HepG2 (cell line): ENCODE measurements at regions not wholly inside any gene's neighbourhood (a gene's known extent, or its start where the extent isn't known, plus 50 kb on each side); places are given as distances from the start of the nearest gene placed in this dataset.

Source experiments
- ATAC-seq: fragments of 200-7000 bp; cut with Tn5 transposase; 3 replicates; pipeline ENCODE4 v1.9.1; 2020; ENCODE audit warnings: mild to moderate bottlenecking, moderate library complexity
- BruUV-seq: library from RNA; stranded (reverse); fragments of 400-500 nt; replicated peaks from 2 replicates; lab custom pipeline; 2021; lab: Mats Ljungman, UMichigan
- CTCF ChIA-PET: fragments of 300-600 bp; formaldehyde crosslinking; extraction: SDS; loops from one replicate; lab custom pipeline; 2021; ENCODE audit warnings: low total read pairs, inconsistent platforms, low intra/inter-chr PET ratio; lab: Yijun Ruan, JAX
- POLR2A ChIA-PET: fragments of 350-600 bp; sonication (Branson Sonifier 250); formaldehyde crosslinking; loops from one replicate; lab custom pipeline; 2020; ENCODE audit warnings: antibody characterized with exemption, inconsistent platforms; lab: Yijun Ruan, JAX
- DNase-seq: peaks from one replicate; pipeline ENCODE4 v3.0.0-alpha.2; 2015; ENCODE audit warnings: low spot score
- FAIRE-seq: peaks from 3 replicates; lab custom pipeline; 2011; peaks lifted over from hg19 to GRCh38; lab: Jason Lieb, UNC
- H2AFZ ChIP-seq: one replicate; pipeline ENCODE4 v1.6.1; 2011; ENCODE audit warnings: low read length, inconsistent platforms
- H3K27ac ChIP-seq: fragments of 300-600 bp; 3 replicates; pipeline ENCODE4 v1.8.0; 2011; ENCODE audit warnings: mixed run types, mild to moderate bottlenecking, mixed read lengths, low read length, inconsistent platforms; ENCODE audit not compliant: insufficient read depth; ENCODE audit errors: extremely low read length
- H3K27me3 ChIP-seq, 2 experiments: fragments of 200-600 bp in 1 of 2; 2 replicates in 1 of 2; 3 replicates in 1 of 2; pipeline versions ENCODE4 v1.6.0 to v1.8.0; 2011; ENCODE audit warnings: low read length in 2 of 2, mild to moderate bottlenecking in 2 of 2, moderate library complexity in 2 of 2, inconsistent platforms in 1 of 2; ENCODE audit not compliant: insufficient read depth in 2 of 2, control insufficient read depth in 1 of 2
- H3K36me3 ChIP-seq, 2 experiments: fragments of 200-600 bp in 1 of 2; replicated peaks in 1 of 2; 2 replicates in 1 of 2; 3 replicates in 1 of 2; pipeline versions ENCODE4 v1.5.1 to v1.8.0; 2011; ENCODE audit warnings: low read length in 2 of 2, inconsistent platforms in 1 of 2; ENCODE audit not compliant: insufficient read depth in 2 of 2, control insufficient read depth in 1 of 2
- H3K4me1 ChIP-seq: 2 replicates; pipeline ENCODE4 v1.5.1; 2012; ENCODE audit warnings: low read length, inconsistent platforms; ENCODE audit not compliant: insufficient read depth
- H3K4me2 ChIP-seq: 2 replicates; pipeline ENCODE4 v1.6.0; 2011; ENCODE audit warnings: low read depth, low read length, inconsistent platforms
- H3K4me3 ChIP-seq, 3 experiments: fragments of 200-600 bp in 1 of 3; sonication (generic), shearing (Covaris generic) in 1 of 3; replicated peaks in 1 of 3; 2 replicates each; pipeline ENCODE4 v1.5.1; 2011 to 2016; ENCODE audit warnings: low read length in 3 of 3, inconsistent platforms in 2 of 3, low read depth in 2 of 3, mild to moderate bottlenecking in 2 of 3, control low read depth in 1 of 3, mixed read lengths in 1 of 3; ENCODE audit not compliant: insufficient read depth in 1 of 3
- H3K79me2 ChIP-seq: one replicate; pipeline ENCODE4 v1.6.1; 2011; ENCODE audit warnings: low read length, inconsistent platforms; ENCODE audit not compliant: insufficient read depth
- H3K9ac ChIP-seq: 2 replicates; pipeline ENCODE4 v1.6.0; 2011; ENCODE audit warnings: mild to moderate bottlenecking, low read depth, low read length, inconsistent platforms; ENCODE audit not compliant: insufficient read depth
- H3K9me3 ChIP-seq: 2 replicates; pipeline ENCODE4 v1.5.1; 2012; ENCODE audit warnings: mild to moderate bottlenecking, low read length
- H4K20me1 ChIP-seq: 2 replicates; pipeline ENCODE4 v1.6.0; 2011; ENCODE audit warnings: inconsistent platforms, mild to moderate bottlenecking, low read length, moderate library complexity; ENCODE audit not compliant: insufficient read depth
- KMT2B ChIP-seq: IDR thresholded peaks from 2 replicates; pipeline ENCODE4 v1.6.1; 2016; ENCODE audit warnings: missing genetic modification reagents, missing compliant biosample characterization
- NCOA2 ChIP-seq: sonication (generic); formaldehyde crosslinking; IDR thresholded peaks from 2 replicates; pipeline ENCODE4 v1.8.0; 2022; ENCODE audit warnings: inconsistent platforms
- NFATC3 ChIP-seq: sonication (generic); formaldehyde crosslinking; IDR thresholded peaks from 2 replicates; pipeline ENCODE4 v1.5.1; 2020; ENCODE audit warnings: mild to moderate bottlenecking, missing genetic modification reagents
- POLR2AphosphoS2 ChIP-seq: IDR thresholded peaks from 2 replicates; pipeline ENCODE4 v1.6.1; 2011; ENCODE audit warnings: low read depth, low read length, improper control_type of control experiment
- SMAD1 ChIP-seq: sonication (generic); formaldehyde crosslinking; IDR thresholded peaks from 2 replicates; pipeline ENCODE4 v1.4.0; 2020; ENCODE audit warnings: missing genetic modification reagents, low read depth, mild to moderate bottlenecking, borderline replicate concordance
- SMAD9 ChIP-seq: sonication (generic); formaldehyde crosslinking; IDR thresholded peaks from 2 replicates; pipeline ENCODE4 v1.5.1; 2020; ENCODE audit warnings: mild to moderate bottlenecking, missing genetic modification reagents
- SOX6 ChIP-seq, 2 experiments: fragments of 450-650 bp in 1 of 2; sonication (generic) in 1 of 2; formaldehyde crosslinking in 1 of 2; IDR thresholded peaks; 2 replicates each; pipeline versions ENCODE4 v1.4.0 to v1.6.1; 2017 to 2020; ENCODE audit warnings: antibody characterized with exemption in 1 of 2, mild to moderate bottlenecking in 1 of 2, missing genetic modification reagents in 1 of 2
- SPEN ChIP-seq: sonication (generic); formaldehyde crosslinking; IDR thresholded peaks from 2 replicates; pipeline ENCODE4 v1.5.1; 2020; ENCODE audit warnings: low read depth, mild to moderate bottlenecking, missing genetic modification reagents
- ZBTB1 ChIP-seq: sonication (generic); formaldehyde crosslinking; IDR thresholded peaks from 2 replicates; pipeline ENCODE4 v1.4.0; 2020; ENCODE audit warnings: missing genetic modification reagents, borderline replicate concordance
- ZNF3 ChIP-seq: IDR thresholded peaks from 2 replicates; pipeline ENCODE4 v1.7.0; 2017; ENCODE audit warnings: inconsistent platforms
- ZNF772 ChIP-seq: sonication (generic); formaldehyde crosslinking; IDR thresholded peaks from 2 replicates; pipeline ENCODE4 v1.5.0; 2020; ENCODE audit warnings: mild to moderate bottlenecking, missing genetic modification reagents
- in situ Hi-C: cut with HindIII; loops from 2 replicates; pipeline ENCODE4 v1.10.0; 2017; ENCODE audit warnings: low pct_unique_long_range_greater_than_20kb; ENCODE audit not compliant: extremely low pct_ligation_motif_present
- intact Hi-C: fragments of 100-400 bp; cut with micrococcal nuclease; formaldehyde crosslinking; loops from one replicate; pipeline ENCODE4 v1.10.0; 2022; ENCODE audit not compliant: unreplicated experiment
- TF ChIP-seq, protein P1 (sequence below): sonication (generic); formaldehyde crosslinking; IDR thresholded peaks from 2 replicates; pipeline ENCODE4 v1.8.0; 2022; ENCODE audit warnings: mild to moderate bottlenecking, missing genetic modification reagents, borderline replicate concordance
- TF ChIP-seq, protein P2 (sequence below): sonication (generic); formaldehyde crosslinking; IDR thresholded peaks from 2 replicates; pipeline ENCODE4 v1.5.0; 2020; ENCODE audit warnings: missing genetic modification reagents
- TF ChIP-seq, protein P3 (sequence below): conservative IDR thresholded peaks from 2 replicates; pipeline ENCODE4 v1.6.1; 2018; ENCODE audit warnings: missing genetic modification reagents

DNA sequence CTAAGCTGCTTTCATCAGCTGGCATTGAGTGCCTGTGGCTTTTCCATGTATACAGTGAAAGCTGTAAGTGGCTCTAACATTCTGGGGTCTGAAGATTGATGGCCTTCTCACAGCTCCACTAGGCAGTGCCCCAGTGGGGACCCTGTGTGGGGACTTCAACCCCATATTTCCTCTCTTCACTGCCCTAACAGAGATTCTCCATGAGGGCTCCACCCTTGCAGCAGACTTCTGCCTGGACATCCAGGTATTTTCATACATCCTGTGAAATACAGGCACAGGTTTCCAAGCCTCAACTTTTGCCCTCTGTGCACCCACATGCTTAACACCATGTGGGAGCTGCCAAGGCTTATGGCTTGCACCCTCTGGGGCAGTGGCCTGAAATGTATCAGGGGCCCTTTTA lies 188.2 kb upstream of the SYT4 start:
- FAIRE-seq, result no peak
- POLR2A ChIA-PET, result no interaction called here

More for the DNA sequence above, 188.2 kb upstream of the SYT4 start:
- Histone ChIP-seq H3K27me3 (no peaks in the 10 kb centered on the region), H3K9ac (no peak overlapping the region), H3K4me2 (no peak overlapping the region), H3K27ac (no peak overlapping the region), H2AFZ (no peak overlapping the region), H3K9me3 (peaks cover 60% of the 10 kb centered on the region), H3K36me3 (no peaks in the 10 kb centered on the region), H4K20me1 (no peaks in the 10 kb centered on the region), H3K4me1 (no peaks in the 10 kb centered on the region), H3K4me3 (no peak overlapping the region), H3K79me2 (no peaks in the 10 kb centered on the region)
- no TSS peak for BruUV-seq
- CTCF ChIA-PET, result no interaction called here
- ATAC-seq (no peak), DNase-seq (no peak)
- intact Hi-C loops, result no loop called here
- TF ChIP-seq, protein P1, sequence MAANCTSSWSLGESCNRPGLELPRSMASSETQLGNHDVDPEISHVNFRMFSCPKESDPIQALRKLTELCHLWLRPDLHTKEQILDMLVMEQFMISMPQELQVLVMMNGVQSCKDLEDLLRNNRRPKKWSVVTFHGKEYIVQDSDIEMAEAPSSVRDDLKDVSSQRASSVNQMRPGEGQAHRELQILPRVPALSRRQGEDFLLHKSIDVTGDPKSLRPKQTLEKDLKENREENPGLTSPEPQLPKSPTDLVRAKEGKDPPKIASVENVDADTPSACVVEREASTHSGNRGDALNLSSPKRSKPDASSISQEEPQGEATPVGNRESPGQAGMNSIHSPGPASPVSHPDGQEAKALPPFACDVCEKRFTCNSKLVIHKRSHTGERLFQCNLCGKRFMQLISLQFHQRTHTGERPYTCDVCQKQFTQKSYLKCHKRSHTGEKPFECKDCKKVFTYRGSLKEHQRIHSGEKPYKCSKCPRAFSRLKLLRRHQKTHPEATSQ (CRISPR knock-in tag), result no peak
- no peak for TF ChIP-seq SOX6 (IDR thresholded peaks at IDR 0.05)
- no peak for TF ChIP-seq SOX6 (CRISPR knock-in tag; IDR thresholded peaks at IDR 0.05)
- TF ChIP-seq, protein P2, sequence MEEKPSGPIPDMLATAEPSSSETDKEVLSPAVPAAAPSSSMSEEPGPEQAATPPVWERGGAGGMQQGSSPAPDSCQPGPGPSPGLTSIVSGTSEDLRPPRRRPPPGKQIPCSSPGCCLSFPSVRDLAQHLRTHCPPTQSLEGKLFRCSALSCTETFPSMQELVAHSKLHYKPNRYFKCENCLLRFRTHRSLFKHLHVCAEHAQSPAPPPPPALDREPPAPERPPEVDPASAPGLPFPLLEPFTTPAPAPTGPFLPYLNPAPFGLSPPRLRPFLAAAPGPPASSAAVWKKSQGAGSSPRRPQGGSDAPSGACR (CRISPR knock-in tag), result no peak
- TF ChIP-seq ZBTB1 (CRISPR knock-in tag), result no peak
- TF ChIP-seq, protein P3, sequence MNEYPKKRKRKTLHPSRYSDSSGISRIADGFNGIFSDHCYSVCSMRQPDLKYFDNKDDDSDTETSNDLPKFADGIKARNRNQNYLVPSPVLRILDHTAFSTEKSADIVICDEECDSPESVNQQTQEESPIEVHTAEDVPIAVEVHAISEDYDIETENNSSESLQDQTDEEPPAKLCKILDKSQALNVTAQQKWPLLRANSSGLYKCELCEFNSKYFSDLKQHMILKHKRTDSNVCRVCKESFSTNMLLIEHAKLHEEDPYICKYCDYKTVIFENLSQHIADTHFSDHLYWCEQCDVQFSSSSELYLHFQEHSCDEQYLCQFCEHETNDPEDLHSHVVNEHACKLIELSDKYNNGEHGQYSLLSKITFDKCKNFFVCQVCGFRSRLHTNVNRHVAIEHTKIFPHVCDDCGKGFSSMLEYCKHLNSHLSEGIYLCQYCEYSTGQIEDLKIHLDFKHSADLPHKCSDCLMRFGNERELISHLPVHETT (CRISPR knock-in tag), result no peak
- TF ChIP-seq NFATC3, result no peak
- no peak for TF ChIP-seq ZNF3 (CRISPR knock-in tag)
- TF ChIP-seq KMT2B (CRISPR knock-in tag), result no peak
- TF ChIP-seq SMAD9 (CRISPR knock-in tag), result no peak
- no peak for TF ChIP-seq ZNF772 (CRISPR knock-in tag)
- no peak for TF ChIP-seq SPEN
- TF ChIP-seq SMAD1 (CRISPR knock-in tag), result no peak
- TF ChIP-seq NCOA2, result no peak
- no peak for TF ChIP-seq POLR2AphosphoS2
- in situ Hi-C loops, result no loop called here
